Activated naive CD8-positive, alpha-beta T cell treated with anti-CD3 and anti-CD28 coated beads, Interleukin-2, amount 10 ng/mL, durations not matched to agents 7 days and 5 days (primary cell): ENCODE measurements at regions not wholly inside any gene's neighbourhood (a gene's known extent, or its start where the extent isn't known, plus 50 kb on each side); places are given as distances from the start of the nearest gene placed in this dataset.

Experiments used
- ATAC-seq: fragments of 150-1000 bp; cut with Tn5 transposase; one replicate; pipeline ENCODE4 v1.10.0; 2021; ENCODE audit warnings: low read depth, moderate library complexity
- POLR2A ChIA-PET: fragments of 350-600 bp; sonication (Branson Sonifier 250); formaldehyde crosslinking; loops from one replicate; lab custom pipeline; 2021; ENCODE audit warnings: antibody characterized with exemption; lab: Charles Lee
- DNase-seq: peaks from one replicate; pipeline ENCODE4 v3.0.0; 2021
- H3K27ac Mint-ChIP-seq: one replicate; pipeline ENCODE4 v1.8.0; 2022; ENCODE audit warnings: mild to moderate bottlenecking, mixed read lengths
- H3K27me3 Mint-ChIP-seq: one replicate; pipeline ENCODE4 v1.8.0; 2022; ENCODE audit warnings: mild to moderate bottlenecking, moderate library complexity, mixed read lengths
- H3K36me3 Mint-ChIP-seq: one replicate; pipeline ENCODE4 v1.8.0; 2021; ENCODE audit warnings: mild to moderate bottlenecking, mixed read lengths
- H3K4me1 Mint-ChIP-seq: one replicate; pipeline ENCODE4 v1.8.0; 2021; ENCODE audit warnings: mixed read lengths
- H3K4me3 Mint-ChIP-seq: one replicate; pipeline ENCODE4 v1.8.0; 2022; ENCODE audit warnings: mild to moderate bottlenecking, moderate library complexity, mixed read lengths
- H3K9me3 Mint-ChIP-seq: one replicate; pipeline ENCODE4 v1.8.0; 2021; ENCODE audit warnings: mixed read lengths

- Mint-ChIP-seq H3K4me3 (no peak overlapping the region), H3K9me3 (no peaks in the 10 kb centered on the region), H3K27ac (no peak overlapping the region), H3K27me3 (peaks cover 5% of the 10 kb centered on the region), H3K4me1 (no peaks in the 10 kb centered on the region), H3K36me3 (no peaks in the 10 kb centered on the region)
- ATAC-seq (no peak), DNase-seq (no peak)
- POLR2A ChIA-PET = no interaction called here
These were observed 128.8 kb downstream of the LMNTD1 start for GRCh38 chr12:25424211-25424731.

- H3K27me3 Mint-ChIP-seq = peaks cover 5% of the 10 kb centered on the region
- no peaks in the 10 kb centered on the region for H3K4me1 Mint-ChIP-seq
- H3K4me3 Mint-ChIP-seq = no peak overlapping the region
- no peak for ATAC-seq
- H3K36me3 Mint-ChIP-seq = no peaks in the 10 kb centered on the region
- POLR2A ChIA-PET = no interaction called here
- no peak for DNase-seq
- H3K9me3 Mint-ChIP-seq = no peaks in the 10 kb centered on the region
- no peak overlapping the region for H3K27ac Mint-ChIP-seq
These were observed 129.6 kb downstream of the LMNTD1 start for GRCh38 chr12:25423355-25424050.

- POLR2A ChIA-PET = no interaction called here
- ATAC-seq (no peak), DNase-seq (no peak)
- Mint-ChIP-seq H3K4me1 (no peaks in the 10 kb centered on the region), H3K9me3 (no peaks in the 10 kb centered on the region), H3K4me3 (no peak overlapping the region), H3K27ac (no peak overlapping the region), H3K36me3 (no peaks in the 10 kb centered on the region), H3K27me3 (peaks cover 5% of the 10 kb centered on the region)
These were observed 130.8 kb downstream of the LMNTD1 start for GRCh38 chr12:25422241-25422640.

GRCh38 chr12:25421651-25422167 lies 131.4 kb downstream of the LMNTD1 start:
- DNase-seq (no peak), ATAC-seq (no peak)
- no peak overlapping the region for H3K4me3 Mint-ChIP-seq
- POLR2A ChIA-PET = no interaction called here
- H3K27me3 Mint-ChIP-seq = peaks cover 5% of the 10 kb centered on the region
- no peak overlapping the region for H3K27ac Mint-ChIP-seq
- no peaks in the 10 kb centered on the region for H3K4me1 Mint-ChIP-seq
- no peaks in the 10 kb centered on the region for H3K36me3 Mint-ChIP-seq
- no peaks in the 10 kb centered on the region for H3K9me3 Mint-ChIP-seq

GRCh38 chr12:25420116-25420515 lies 133.0 kb downstream of the LMNTD1 start:
- Mint-ChIP-seq H3K4me3 (no peak overlapping the region), H3K4me1 (no peaks in the 10 kb centered on the region), H3K9me3 (no peaks in the 10 kb centered on the region), H3K36me3 (no peaks in the 10 kb centered on the region), H3K27me3 (peaks cover 5% of the 10 kb centered on the region), H3K27ac (no peak overlapping the region)
- DNase-seq = no peak
- POLR2A ChIA-PET = no interaction called here
- no peak for ATAC-seq

GRCh38 chr12:25419595-25419994 lies 133.5 kb downstream of the LMNTD1 start:
- POLR2A ChIA-PET = no interaction called here
- H3K9me3 Mint-ChIP-seq = no peaks in the 10 kb centered on the region
- H3K4me1 Mint-ChIP-seq = no peaks in the 10 kb centered on the region

GRCh38 chr12:25417071-25417470 lies 136.0 kb downstream of the LMNTD1 start:
- DNase-seq (no peak), ATAC-seq (no peak)
- H3K27me3 Mint-ChIP-seq = peaks cover 7% of the 10 kb centered on the region
- POLR2A ChIA-PET = no interaction called here
- H3K27ac Mint-ChIP-seq = no peak overlapping the region
- H3K4me3 Mint-ChIP-seq = no peak overlapping the region
- H3K4me1 Mint-ChIP-seq = no peaks in the 10 kb centered on the region
- H3K36me3 Mint-ChIP-seq = no peaks in the 10 kb centered on the region
- H3K9me3 Mint-ChIP-seq = no peaks in the 10 kb centered on the region

More at GRCh38 chr12:25419595-25419994, 133.5 kb downstream of the LMNTD1 start:
- DNase-seq (no peak), ATAC-seq (no peak)
- Mint-ChIP-seq H3K4me3 (no peak overlapping the region), H3K36me3 (no peaks in the 10 kb centered on the region), H3K27ac (no peak overlapping the region), H3K27me3 (peaks cover 5% of the 10 kb centered on the region)

GRCh38 chr12:25416516-25416915 lies 136.6 kb downstream of the LMNTD1 start:
- POLR2A ChIA-PET = no interaction called here
- H3K27ac Mint-ChIP-seq = no peak overlapping the region
- ATAC-seq = no peak
- no peak for DNase-seq
- H3K4me3 Mint-ChIP-seq = no peak overlapping the region
- H3K4me1 Mint-ChIP-seq = no peaks in the 10 kb centered on the region
- H3K27me3 Mint-ChIP-seq = peaks cover 7% of the 10 kb centered on the region
- no peaks in the 10 kb centered on the region for H3K9me3 Mint-ChIP-seq
- no peaks in the 10 kb centered on the region for H3K36me3 Mint-ChIP-seq

- Mint-ChIP-seq H3K4me1 (no peaks in the 10 kb centered on the region), H3K27ac (no peak overlapping the region), H3K4me3 (no peak overlapping the region), H3K27me3 (peaks cover 6% of the 10 kb centered on the region), H3K36me3 (no peaks in the 10 kb centered on the region), H3K9me3 (no peaks in the 10 kb centered on the region)
- no peak for ATAC-seq
- no peak for DNase-seq
- POLR2A ChIA-PET = no interaction called here
These were observed 138.1 kb downstream of the LMNTD1 start for GRCh38 chr12:25415004-25415403.

GRCh38 chr12:25412735-25413134 lies 140.3 kb downstream of the LMNTD1 start:
- Mint-ChIP-seq H3K36me3 (no peaks in the 10 kb centered on the region), H3K27me3 (peaks cover 5% of the 10 kb centered on the region), H3K4me3 (no peak overlapping the region), H3K27ac (no peak overlapping the region), H3K9me3 (no peaks in the 10 kb centered on the region), H3K4me1 (no peaks in the 10 kb centered on the region)
- DNase-seq = no peak
- POLR2A ChIA-PET = no interaction called here
- ATAC-seq = no peak

GRCh38 chr12:25404955-25405354 lies 148.1 kb downstream of the LMNTD1 start:
- H3K36me3 Mint-ChIP-seq = peaks cover 2% of the 10 kb centered on the region
- no peak overlapping the region for H3K27ac Mint-ChIP-seq
- POLR2A ChIA-PET = no interaction called here
- DNase-seq (no peak), ATAC-seq (no peak)
- H3K27me3 Mint-ChIP-seq = peaks cover 6% of the 10 kb centered on the region
- no peaks in the 10 kb centered on the region for H3K4me1 Mint-ChIP-seq
- peaks cover 10% of the 10 kb centered on the region for H3K9me3 Mint-ChIP-seq
- no peak overlapping the region for H3K4me3 Mint-ChIP-seq

- peaks cover 12% of the 10 kb centered on the region for H3K9me3 Mint-ChIP-seq
- ATAC-seq (no peak), DNase-seq (no peak)
- H3K4me3 Mint-ChIP-seq = no peak overlapping the region
- POLR2A ChIA-PET = no interaction called here
- H3K27me3 Mint-ChIP-seq = peaks cover 8% of the 10 kb centered on the region
- H3K27ac Mint-ChIP-seq = no peak overlapping the region
- peaks cover 2% of the 10 kb centered on the region for H3K36me3 Mint-ChIP-seq
- H3K4me1 Mint-ChIP-seq = no peaks in the 10 kb centered on the region
These were observed 151.0 kb upstream of the KRAS start for GRCh38 chr12:25401547-25402345.

- no peak for DNase-seq
- Mint-ChIP-seq H3K4me3 (no peak overlapping the region), H3K9me3 (peaks cover 8% of the 10 kb centered on the region), H3K36me3 (peaks cover 2% of the 10 kb centered on the region), H3K4me1 (no peaks in the 10 kb centered on the region), H3K27ac (no peak overlapping the region), H3K27me3 (peaks cover 11% of the 10 kb centered on the region)
- POLR2A ChIA-PET = no interaction called here
- no peak for ATAC-seq
These were observed 146.3 kb upstream of the KRAS start for GRCh38 chr12:25397001-25397400.

GRCh38 chr12:25395227-25395626 lies 144.5 kb upstream of the KRAS start:
- H3K36me3 Mint-ChIP-seq = no peaks in the 10 kb centered on the region
- peaks cover 11% of the 10 kb centered on the region for H3K27me3 Mint-ChIP-seq
- H3K4me1 Mint-ChIP-seq = no peaks in the 10 kb centered on the region
- ATAC-seq = no peak
- H3K27ac Mint-ChIP-seq = no peak overlapping the region
- peaks cover 4% of the 10 kb centered on the region for H3K9me3 Mint-ChIP-seq
- DNase-seq = no peak
- no peak overlapping the region for H3K4me3 Mint-ChIP-seq
- POLR2A ChIA-PET = no interaction called here
